Mammary epithelial cell (primary cell): ENCODE measurements at regions not wholly inside any gene's neighbourhood (a gene's known extent, or its start where the extent isn't known, plus 50 kb on each side); places are given as distances from the start of the nearest gene placed in this dataset.

Experiments used
- CTCF ChIP-seq, 2 donors: IDR thresholded peaks in 1 of 2; conservative IDR thresholded peaks in 1 of 2; 2 replicates each; pipeline ENCODE4 v1.5.1; 2011 to 2012; ENCODE audit warnings: inconsistent platforms in 2 of 2, low read length in 2 of 2, mild to moderate bottlenecking in 2 of 2, control low read depth in 1 of 2, low read depth in 1 of 2; ENCODE audit not compliant: insufficient read depth in 1 of 2; ENCODE audit errors: extremely low read depth in 1 of 2
- EZH2 ChIP-seq: IDR thresholded peaks from 2 replicates; pipeline ENCODE4 v1.6.1; 2012; ENCODE audit warnings: low read length, inconsistent platforms, borderline replicate concordance

DNA sequence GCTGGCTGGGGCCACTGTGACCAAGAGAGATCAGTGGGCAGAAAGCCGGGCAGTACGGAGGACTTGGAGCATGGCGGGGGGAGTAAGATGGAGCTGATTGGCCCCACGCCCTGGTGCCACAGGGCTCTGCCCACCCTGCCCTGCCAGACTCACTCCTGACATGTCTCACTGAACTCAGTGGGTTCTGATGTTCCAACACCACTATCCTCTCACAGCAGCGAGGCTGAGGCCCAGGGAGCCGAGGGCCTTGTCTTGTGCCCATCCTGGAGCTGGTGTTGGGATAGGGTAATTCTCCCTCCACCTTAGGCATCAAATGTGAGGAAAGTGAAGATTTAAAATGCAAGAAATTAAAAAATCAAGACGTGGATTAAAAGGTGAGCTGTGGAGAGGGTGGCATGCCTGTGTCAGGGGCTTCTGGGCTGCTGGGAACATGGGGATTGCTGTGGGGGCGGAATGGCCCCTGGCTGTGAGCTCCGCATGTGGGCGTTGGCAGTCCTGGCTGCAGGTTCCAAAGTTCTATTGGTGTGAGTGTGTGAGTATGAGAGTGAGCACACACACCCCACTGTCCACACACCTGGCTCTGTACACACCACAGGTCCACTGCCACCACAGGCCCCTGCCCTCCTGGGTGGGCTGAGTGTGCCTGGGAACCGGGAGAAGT lies 283.5 kb upstream of the HS6ST1 start:
- TF ChIP-seq CTCF (conservative IDR thresholded peaks at IDR 0.05 in 1 of 2, IDR thresholded peaks at IDR 0.05 in 1 of 2; ENCODE audit: extremely low read depth in 1 of 2, insufficient read depth in 1 of 2, low read depth in 1 of 2, low read length in 2 of 2) (no peak), EZH2 (no peak)
